ENCODE measurements at regions not wholly inside any gene's neighbourhood (a gene's known extent, or its start where the extent isn't known, plus 50 kb on each side); places are given as distances from the start of the nearest gene placed in this dataset.

DNA sequence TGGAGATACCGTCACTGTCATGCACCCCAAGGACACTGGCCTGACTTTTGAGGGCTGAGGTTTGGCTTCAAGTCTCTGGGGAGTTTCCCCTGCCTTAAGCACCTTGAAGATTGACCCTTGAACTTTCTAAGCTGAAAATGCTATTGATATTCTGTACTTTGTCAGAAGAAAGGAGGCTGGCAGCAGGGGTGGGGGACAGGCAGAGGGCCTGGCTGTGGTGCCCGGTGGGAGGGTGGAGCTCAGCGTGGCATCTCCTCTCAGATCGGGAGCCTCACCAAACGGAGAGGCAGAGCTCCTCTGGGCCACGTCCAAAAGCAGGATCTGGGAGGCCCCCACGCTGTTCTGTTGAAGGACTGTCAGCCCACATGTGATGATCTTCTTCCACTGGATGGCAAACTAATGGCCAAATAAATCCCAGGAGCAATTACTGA is 305.2 kb upstream of the IRX3 start:
- DNase-seq (ENCODE audit: low read depth, low spot score): no peak
- H3K27me3 ChIP-seq (ENCODE audit: control insufficient read depth, insufficient read depth, low read length): peaks cover 4% of the 10 kb centered on the region; the same call in 1 of the 2 replicates
- no peak overlapping the region for H3K27ac ChIP-seq (ENCODE audit: low read length)
- ChIA-PET POLR2A (no interaction called here), CTCF (no interaction called here)
- H3K4me3 ChIP-seq (ENCODE audit: low read depth in 2 of 2, low read length in 2 of 2): no peak overlapping the region
- no peaks in the 10 kb centered on the region for H3K4me1 ChIP-seq (ENCODE audit: control insufficient read depth, insufficient read depth, low read length)
- TF ChIP-seq POLR2AphosphoS5 (IDR thresholded peaks at IDR 0.05; ENCODE audit: low read depth, low read length): no peak
- no peak for TF ChIP-seq SIN3A (IDR thresholded peaks at IDR 0.05; ENCODE audit: borderline replicate concordance, insufficient read depth, low read depth, low read length)
- TF ChIP-seq, protein P1, sequence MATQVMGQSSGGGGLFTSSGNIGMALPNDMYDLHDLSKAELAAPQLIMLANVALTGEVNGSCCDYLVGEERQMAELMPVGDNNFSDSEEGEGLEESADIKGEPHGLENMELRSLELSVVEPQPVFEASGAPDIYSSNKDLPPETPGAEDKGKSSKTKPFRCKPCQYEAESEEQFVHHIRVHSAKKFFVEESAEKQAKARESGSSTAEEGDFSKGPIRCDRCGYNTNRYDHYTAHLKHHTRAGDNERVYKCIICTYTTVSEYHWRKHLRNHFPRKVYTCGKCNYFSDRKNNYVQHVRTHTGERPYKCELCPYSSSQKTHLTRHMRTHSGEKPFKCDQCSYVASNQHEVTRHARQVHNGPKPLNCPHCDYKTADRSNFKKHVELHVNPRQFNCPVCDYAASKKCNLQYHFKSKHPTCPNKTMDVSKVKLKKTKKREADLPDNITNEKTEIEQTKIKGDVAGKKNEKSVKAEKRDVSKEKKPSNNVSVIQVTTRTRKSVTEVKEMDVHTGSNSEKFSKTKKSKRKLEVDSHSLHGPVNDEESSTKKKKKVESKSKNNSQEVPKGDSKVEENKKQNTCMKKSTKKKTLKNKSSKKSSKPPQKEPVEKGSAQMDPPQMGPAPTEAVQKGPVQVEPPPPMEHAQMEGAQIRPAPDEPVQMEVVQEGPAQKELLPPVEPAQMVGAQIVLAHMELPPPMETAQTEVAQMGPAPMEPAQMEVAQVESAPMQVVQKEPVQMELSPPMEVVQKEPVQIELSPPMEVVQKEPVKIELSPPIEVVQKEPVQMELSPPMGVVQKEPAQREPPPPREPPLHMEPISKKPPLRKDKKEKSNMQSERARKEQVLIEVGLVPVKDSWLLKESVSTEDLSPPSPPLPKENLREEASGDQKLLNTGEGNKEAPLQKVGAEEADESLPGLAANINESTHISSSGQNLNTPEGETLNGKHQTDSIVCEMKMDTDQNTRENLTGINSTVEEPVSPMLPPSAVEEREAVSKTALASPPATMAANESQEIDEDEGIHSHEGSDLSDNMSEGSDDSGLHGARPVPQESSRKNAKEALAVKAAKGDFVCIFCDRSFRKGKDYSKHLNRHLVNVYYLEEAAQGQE (IDR thresholded peaks at IDR 0.05; ENCODE audit: insufficient read depth in 1 of 2, low read depth in 2 of 2, low read length in 1 of 2): no peak
- no peak for TF ChIP-seq TCF7L2 (IDR thresholded peaks at IDR 0.05; ENCODE audit: low read depth, low read length)
- TF ChIP-seq, protein P2, sequence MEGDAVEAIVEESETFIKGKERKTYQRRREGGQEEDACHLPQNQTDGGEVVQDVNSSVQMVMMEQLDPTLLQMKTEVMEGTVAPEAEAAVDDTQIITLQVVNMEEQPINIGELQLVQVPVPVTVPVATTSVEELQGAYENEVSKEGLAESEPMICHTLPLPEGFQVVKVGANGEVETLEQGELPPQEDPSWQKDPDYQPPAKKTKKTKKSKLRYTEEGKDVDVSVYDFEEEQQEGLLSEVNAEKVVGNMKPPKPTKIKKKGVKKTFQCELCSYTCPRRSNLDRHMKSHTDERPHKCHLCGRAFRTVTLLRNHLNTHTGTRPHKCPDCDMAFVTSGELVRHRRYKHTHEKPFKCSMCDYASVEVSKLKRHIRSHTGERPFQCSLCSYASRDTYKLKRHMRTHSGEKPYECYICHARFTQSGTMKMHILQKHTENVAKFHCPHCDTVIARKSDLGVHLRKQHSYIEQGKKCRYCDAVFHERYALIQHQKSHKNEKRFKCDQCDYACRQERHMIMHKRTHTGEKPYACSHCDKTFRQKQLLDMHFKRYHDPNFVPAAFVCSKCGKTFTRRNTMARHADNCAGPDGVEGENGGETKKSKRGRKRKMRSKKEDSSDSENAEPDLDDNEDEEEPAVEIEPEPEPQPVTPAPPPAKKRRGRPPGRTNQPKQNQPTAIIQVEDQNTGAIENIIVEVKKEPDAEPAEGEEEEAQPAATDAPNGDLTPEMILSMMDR (IDR thresholded peaks at IDR 0.05): no peak
- intact Hi-C loops (cut with micrococcal nuclease; ENCODE audit: unreplicated experiment): no loop called here
- no peaks in the 10 kb centered on the region for H3K36me3 ChIP-seq (ENCODE audit: control insufficient read depth, insufficient read depth, low read length)
- BruUV-seq (replicated peaks): no TSS peak
- H3K9me3 ChIP-seq (ENCODE audit: control insufficient read depth, insufficient read depth, low read depth, low read length): no peaks in the 10 kb centered on the region
- in situ Hi-C loops (cut with HindIII; ENCODE audit: low pct_unique_long_range_greater_than_20kb, low sequenced_read_pairs): no loop called here
- no peak for ATAC-seq

DNA sequence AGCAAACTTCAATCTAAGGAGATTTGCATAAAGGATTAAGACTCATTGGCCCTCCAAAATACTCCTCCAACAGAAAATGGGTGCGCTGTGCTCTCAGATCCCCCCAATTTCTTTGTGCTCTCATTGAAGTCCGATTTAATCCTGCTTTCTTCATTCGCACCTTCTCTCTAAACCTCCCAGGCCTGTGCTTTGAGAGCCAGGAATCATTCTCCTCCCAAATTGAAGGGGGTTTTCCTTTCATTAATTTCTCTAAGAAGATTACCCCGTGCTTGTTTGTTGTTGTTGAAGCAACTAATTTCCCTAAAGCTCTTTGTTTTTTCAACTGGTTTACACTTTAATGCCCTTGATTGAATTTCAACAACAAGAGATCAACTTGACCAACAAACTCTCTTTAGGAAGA is 304.2 kb upstream of the IRX3 start:
- H3K27me3 ChIP-seq (ENCODE audit: control insufficient read depth, insufficient read depth, low read length): peaks cover 4% of the 10 kb centered on the region; the same call in 1 of the 2 replicates
- no peak overlapping the region for H3K27ac ChIP-seq (ENCODE audit: low read length)
- H3K4me3 ChIP-seq (ENCODE audit: low read depth in 2 of 2, low read length in 2 of 2): no peak overlapping the region
- H3K9me3 ChIP-seq (ENCODE audit: control insufficient read depth, insufficient read depth, low read depth, low read length): no peaks in the 10 kb centered on the region
- ChIA-PET POLR2A (no interaction called here), CTCF (no interaction called here)
- DNase-seq (ENCODE audit: low read depth, low spot score): no peak
- H3K36me3 ChIP-seq (ENCODE audit: control insufficient read depth, insufficient read depth, low read length): no peaks in the 10 kb centered on the region
- TF ChIP-seq SIN3A (IDR thresholded peaks at IDR 0.05; ENCODE audit: borderline replicate concordance, insufficient read depth, low read depth, low read length) (no peak), TCF7L2 (IDR thresholded peaks at IDR 0.05; ENCODE audit: low read depth, low read length) (no peak), POLR2AphosphoS5 (IDR thresholded peaks at IDR 0.05; ENCODE audit: low read depth, low read length) (no peak)
- TF ChIP-seq, protein P1 (IDR thresholded peaks at IDR 0.05; ENCODE audit: insufficient read depth in 1 of 2, low read depth in 2 of 2, low read length in 1 of 2): no peak
- BruUV-seq (replicated peaks): no TSS peak
- intact Hi-C loops (cut with micrococcal nuclease; ENCODE audit: unreplicated experiment) (no loop called here), in situ Hi-C loops (cut with HindIII; ENCODE audit: low pct_unique_long_range_greater_than_20kb, low sequenced_read_pairs) (no loop called here)
- no peak for ATAC-seq
- H3K4me1 ChIP-seq (ENCODE audit: control insufficient read depth, insufficient read depth, low read length): no peaks in the 10 kb centered on the region
